Stimulated activated CD4-positive, alpha-beta T cell treated with anti-CD3 and anti-CD28 coated beads, Interleukin-12 subunit alpha, Interleukin-12 subunit beta, amount 100 ng/mL, for 4 hours (primary cell): ENCODE measurements at regions not wholly inside any gene's neighbourhood (a gene's known extent, or its start where the extent isn't known, plus 50 kb on each side); places are given as distances from the start of the nearest gene placed in this dataset.

Experiments
- DNase-seq: peaks from one replicate; pipeline ENCODE4 v3.0.0-alpha.2; 2020

DNA sequence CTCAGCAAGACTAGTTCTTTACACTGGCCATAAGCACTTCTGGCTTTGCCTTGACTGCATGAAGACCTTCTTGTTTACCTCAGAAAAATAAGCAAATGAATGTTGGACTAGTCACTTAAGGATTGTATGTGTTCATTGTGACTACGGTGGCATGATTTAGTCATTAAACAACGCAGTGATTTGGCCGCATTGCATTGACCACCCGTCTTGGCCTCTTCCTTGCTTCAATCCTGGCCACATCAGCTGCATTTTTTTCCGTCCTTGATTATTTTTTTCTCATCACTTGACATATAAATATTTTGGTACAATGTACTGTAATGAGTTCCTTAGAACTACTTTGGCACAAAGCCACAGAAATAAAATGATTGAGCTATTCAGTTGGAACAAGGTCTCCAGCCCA lies 656.2 kb downstream of the RAB28 start:
- DNase-seq: no peak

- no peak for DNase-seq
Measured at GRCh38 chr4:12791536-12791935, 692.6 kb downstream of the RAB28 start.

- no peak for DNase-seq
Measured at GRCh38 chr4:12787261-12787660, 696.9 kb downstream of the RAB28 start.

DNA sequence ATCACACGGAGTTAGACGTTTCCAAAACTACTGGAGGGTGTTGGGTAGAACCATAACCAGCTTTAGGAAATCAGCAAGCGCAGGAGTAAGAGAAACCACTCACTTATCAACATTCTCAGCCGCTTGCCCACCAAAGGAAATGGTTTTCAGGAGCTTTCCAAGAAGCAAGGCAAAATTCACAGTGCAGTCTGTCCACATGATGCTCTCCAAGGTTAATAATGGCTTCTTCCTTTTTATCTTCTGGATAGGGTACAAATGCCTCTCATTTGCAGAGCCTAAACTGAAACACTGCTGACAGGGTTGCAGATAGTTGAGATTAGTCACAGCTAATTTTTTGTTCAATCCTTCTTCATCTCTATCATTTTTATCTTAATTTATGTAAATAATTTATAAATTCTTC lies 705.4 kb downstream of the RAB28 start:
- no peak for DNase-seq

DNA sequence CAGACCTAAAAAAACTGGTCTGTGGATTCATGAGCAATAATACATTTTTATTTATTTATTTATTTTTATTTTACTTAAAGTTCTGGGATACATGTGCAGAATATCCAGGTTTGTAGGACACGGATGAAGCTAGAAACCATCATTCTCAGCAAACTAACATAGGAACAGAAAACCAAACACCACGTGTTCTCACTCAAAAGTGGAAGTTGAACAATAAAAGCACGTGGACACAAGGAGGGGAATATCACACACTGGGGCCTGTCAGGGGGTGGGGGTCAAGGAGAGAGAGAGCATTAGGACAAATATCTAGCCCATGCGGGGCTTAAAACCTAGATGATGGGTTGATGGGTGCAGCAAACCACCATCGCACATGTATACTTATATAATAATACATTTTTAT lies 705.9 kb downstream of the RAB28 start:
- DNase-seq: no peak

DNA sequence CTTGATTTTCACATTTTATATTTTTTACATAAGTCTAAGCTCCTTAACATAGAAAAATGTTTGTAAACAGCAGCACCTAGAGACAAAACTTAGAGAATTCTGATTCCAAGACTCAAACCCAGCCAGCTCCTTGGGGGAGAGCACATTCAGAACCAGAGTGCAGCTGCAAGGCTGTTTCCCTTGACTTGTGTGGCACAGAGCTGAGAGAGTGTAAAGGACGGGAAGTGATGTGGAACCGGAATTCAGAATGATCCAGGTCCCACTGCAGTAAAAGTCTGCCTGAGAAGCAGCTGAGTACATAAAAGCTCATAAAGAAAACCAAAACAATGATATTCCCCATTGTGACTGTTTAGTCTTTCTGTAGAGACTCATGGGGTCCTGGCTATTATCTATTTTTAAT lies 713.8 kb downstream of the RAB28 start:
- DNase-seq: no peak

DNA sequence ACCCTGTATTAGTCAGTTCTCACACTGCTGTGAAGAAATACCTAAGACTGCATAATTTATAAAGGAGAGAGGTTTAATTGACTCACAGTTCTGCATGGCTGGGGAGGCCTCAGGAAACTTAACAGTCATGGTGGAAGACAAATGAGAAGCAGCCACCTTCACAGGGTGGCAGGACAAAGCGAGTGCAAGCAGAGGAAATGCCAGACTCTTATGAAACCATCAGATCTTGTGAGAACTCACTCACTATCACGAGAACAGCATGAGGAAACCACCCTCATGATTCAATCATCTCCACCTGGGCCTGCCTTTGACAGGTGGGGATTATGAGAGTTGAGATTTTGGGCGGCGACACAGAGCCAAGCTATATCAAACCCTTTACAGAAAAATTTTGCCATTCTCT lies 722.4 kb downstream of the RAB28 start:
- no peak for DNase-seq

DNA sequence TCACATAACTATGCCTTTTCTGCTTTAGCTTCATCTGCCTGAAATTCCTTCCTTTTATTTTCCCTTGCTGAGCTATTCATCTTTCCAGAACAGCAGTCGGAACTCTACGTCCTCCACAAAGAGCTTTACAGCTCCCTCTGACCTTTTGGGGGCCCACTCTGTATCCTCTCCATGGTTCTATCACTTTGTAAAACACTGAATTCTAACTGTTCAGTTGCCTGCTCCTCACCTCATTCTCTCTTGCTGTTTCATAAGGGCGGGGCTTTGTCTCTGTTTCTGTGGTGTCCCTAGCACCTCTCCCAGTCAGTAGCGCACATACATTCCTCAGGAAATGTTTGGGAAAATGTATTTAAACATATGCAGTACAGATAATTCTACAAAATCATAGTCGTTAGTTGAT lies 737.0 kb downstream of the RAB28 start:
- no peak for DNase-seq

- no peak for DNase-seq
Measured at GRCh38 chr4:12746221-12746620, 737.9 kb downstream of the RAB28 start.

DNA sequence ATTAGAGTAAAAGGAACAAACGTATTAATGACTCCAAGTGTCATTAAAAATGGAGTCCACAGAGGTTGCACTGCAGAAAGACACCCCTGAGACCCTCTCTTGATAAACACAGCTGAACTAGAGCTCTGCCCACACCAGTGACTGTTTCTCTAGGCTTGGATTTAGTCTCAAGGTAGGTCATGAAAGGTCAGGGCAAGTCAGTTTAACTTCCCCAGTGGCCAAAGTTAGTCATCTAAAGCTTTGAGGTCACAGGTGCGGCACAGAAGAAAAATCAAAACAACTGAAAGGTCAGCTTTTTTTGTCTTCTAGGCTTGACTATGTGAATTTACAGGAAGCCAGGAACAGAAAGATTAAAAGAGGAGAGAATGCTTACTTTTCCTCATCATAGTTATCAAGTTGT lies 749.6 kb downstream of the RAB28 start:
- no peak for DNase-seq

DNA sequence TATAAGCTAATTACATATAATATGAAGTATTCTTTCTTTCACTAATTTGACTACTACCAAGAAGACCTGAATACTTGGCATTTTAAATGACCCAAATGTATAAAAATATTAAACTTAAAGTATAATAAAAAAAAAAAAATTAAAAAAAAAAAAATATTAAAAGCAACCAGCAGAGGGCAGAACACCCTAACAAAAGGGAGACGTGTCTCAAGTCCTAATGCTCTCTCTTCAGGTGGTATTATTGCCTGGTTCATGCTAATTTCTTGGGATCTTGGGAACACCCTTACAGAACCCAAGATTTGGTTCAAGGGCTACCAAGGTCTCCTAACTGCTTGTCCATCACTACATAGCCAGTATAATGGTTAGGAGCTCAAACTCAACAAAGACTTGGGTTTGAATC lies 754.8 kb downstream of the RAB28 start:
- DNase-seq: no peak

GRCh38 chr4:12724510-12724909 lies 759.6 kb downstream of the RAB28 start:
- DNase-seq: no peak

- no peak for DNase-seq
Measured at GRCh38 chr4:12723849-12724447, 760.2 kb downstream of the RAB28 start.

- no peak for DNase-seq
Measured at GRCh38 chr4:12716896-12717295, 767.2 kb downstream of the RAB28 start.

GRCh38 chr4:12712648-12713339 lies 771.3 kb downstream of the RAB28 start:
- DNase-seq: no peak

DNA sequence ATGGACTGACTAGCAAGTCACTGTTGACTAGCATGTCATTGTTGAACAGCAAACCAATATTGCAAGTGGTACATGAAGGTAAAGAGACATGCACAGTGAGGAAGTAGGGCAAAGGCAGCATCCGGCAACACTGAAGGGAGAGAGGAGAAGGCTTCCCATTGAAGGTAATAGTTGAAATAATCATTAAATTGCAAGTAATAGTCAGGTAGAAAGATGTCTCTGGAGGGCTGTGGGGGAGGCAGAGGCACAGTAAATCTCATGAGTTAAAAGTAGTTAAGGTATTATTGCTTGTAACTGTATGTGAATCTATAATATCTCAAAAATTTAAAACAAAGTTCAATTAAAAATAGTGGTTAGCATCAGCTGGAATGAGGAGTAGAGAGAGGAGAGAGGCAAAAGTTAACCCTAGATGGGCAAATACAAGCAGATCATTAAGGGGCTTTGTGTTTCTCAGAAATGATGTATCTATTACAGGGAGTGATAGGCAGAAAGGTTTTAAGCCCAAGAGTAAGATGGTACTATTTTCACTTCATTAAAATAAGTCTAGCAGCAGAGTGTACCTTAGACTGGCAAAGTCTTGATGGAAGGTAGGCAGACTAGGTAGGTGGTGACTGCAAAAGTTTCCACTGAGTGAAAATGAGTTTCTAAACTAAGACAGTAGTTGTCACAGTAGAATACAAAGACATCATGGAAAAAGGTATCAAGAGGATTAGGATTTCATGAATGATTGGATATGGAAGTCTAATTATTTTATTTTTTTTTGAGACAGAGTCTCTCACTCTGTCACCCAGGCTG lies 776.6 kb downstream of the RAB28 start:
- no peak for DNase-seq

- DNase-seq: no peak
Measured at GRCh38 chr4:12703036-12703435, 781.1 kb downstream of the RAB28 start.

DNA sequence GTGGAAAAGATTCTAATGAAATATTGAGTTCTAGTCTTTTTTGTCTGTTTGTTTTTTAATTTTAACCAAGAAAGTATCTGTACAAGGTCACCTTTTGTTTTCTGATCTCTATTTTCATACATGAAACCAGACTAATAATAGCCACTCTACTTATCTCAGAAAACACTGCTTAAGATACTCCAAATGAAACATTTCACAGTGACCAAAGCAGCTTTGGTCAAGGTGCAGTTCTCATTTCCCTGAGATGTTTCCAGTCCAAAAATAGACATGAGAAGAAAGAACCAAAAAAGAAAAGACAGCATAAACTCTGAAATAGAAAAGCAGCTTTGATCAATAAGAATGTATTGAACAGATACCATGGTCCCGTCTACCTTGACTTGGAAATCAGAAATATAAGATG lies 782.8 kb downstream of the RAB28 start:
- no peak for DNase-seq

- no peak for DNase-seq
Measured at GRCh38 chr4:12697970-12698369, 786.2 kb downstream of the RAB28 start.

DNA sequence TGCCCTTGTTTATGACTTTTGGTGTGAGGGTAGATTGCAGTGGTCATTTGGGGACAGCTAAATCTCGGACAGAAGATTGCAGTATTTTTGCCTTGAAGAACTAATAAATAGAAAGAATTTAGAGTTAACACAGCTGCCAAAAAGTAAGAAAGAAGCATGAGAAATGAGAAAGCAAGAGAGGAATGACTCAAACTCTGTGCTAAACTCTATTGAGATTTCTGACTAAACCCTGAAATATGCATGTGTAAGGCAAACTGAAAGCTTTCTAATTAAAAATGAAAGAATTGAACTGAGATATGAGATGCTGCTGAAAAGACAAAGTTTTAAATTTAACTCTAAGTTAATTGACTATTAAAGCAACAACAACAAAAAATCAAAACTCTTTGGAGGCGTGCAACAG lies 791.3 kb downstream of the RAB28 start:
- DNase-seq: no peak

DNA sequence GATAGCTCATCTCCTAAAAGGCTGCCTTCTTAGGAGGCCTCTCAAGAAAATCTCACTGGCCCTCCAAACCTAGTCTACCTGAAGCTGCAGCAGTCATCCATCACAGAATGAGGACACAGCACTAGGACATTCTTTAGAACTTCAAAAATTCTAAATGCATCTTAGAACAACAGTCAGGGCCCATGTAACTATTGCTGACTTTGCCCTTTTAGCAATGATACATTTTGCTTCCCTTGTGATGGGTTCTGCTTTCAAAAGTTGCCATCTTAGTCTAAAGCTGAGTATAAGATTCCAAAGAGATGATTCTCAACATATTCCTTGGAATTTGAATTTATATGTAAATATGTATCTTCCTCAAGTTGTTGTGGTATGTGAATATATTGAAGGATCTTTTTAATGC lies 793.0 kb downstream of the RAB28 start:
- no peak for DNase-seq

DNA sequence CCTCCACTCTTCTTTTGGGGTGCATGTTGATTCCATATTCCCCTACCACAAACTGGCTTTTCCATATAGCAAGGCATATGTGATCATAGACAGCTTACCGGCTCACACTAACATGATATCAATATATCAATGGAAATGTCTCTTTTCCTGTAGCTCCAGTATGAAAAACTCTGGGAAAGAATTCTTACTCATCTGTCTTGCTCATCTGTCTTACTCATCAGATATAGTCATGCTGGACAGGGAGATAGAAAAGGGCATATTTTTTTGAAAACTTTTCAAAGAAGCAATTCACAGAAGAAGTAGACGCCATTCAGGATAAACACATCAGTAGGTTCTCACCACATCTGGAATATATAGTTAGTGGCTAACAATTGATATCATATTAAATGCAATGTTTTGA lies 794.7 kb downstream of the RAB28 start:
- DNase-seq: no peak

- no peak for DNase-seq
Measured at GRCh38 chr4:12679217-12679616, 804.9 kb downstream of the RAB28 start.

- no peak for DNase-seq
Measured at GRCh38 chr4:12674184-12674583, 810.0 kb downstream of the RAB28 start.
